ENCODE measurements at regions not wholly inside any gene's neighbourhood (a gene's known extent, or its start where the extent isn't known, plus 50 kb on each side); places are given as distances from the start of the nearest gene placed in this dataset.

DNA sequence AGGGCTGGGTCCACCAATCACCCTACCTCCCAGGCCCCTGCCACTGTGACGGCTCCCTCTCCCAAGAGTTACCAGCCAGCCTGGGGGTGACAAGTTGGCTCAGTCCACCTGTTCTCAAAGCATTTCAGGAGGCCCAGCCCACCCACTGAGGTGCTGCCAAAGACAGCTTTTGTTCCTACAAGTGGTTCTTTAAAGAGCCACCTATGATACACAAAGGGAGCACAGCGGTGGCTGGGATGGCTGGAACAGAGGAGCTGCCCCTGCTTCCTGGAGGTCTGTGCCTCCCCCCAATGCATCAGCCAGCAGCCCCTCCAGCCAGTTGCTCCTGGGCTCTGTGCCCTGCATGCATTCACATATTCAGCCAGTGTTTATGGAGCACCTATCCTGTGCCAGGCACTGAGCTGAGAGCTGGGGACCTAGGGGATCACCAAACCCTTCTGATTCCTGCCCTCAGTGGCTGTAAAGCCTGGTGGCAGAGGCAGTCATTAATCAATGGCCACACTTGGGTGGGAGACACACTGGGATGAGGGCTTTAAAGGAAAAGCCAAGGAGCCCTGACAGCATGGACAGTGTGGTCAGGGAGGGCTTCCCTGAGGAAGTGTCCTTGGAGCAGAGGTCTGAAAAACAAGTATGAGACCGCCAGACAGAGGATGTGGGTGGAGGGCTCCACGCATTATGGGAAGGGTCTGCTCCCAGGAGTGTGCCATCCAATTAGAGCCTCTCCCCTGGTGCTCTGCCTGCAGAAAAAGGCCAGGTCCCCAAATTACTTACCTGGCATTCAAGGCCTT is 107.1 kb upstream of the LINGO1 start:
- no peaks in the 10 kb centered on the region for H3K9me3 ChIP-seq (ENCODE audit: control insufficient read depth in 4 of 4, insufficient read depth in 3 of 4, low read length in 3 of 4)
- no peak for TF ChIP-seq CTCF (IDR thresholded peaks at IDR 0.05; ENCODE audit: control extremely low read depth, extremely low read depth)
- no peak for ATAC-seq (ENCODE audit: insufficient read depth, low FRiP score)
- 46 to 52% methylated on average over 4 of the region's 4 CpGs for WGBS, 2 donors
- no peaks in the 10 kb centered on the region for H3K4me1 ChIP-seq (ENCODE audit: control insufficient read depth in 5 of 5, insufficient read depth in 5 of 5, low read length in 5 of 5)
- H3K9ac ChIP-seq (ENCODE audit: insufficient read depth in 1 of 2, low read length in 2 of 2) = no peak overlapping the region
- H3K27me3 ChIP-seq (ENCODE audit: control insufficient read depth in 3 of 3, insufficient read depth in 3 of 3, low read length in 2 of 3) = no peaks in the 10 kb centered on the region
- no peak overlapping the region for H3K4me3 ChIP-seq
- DNase-seq = peak in 2 of 3 donors; percentile 8 to 28
- no peak overlapping the region for H3K27ac ChIP-seq (ENCODE audit: low read depth in 1 of 2, low read length in 1 of 2)
- no peaks in the 10 kb centered on the region for H3K36me3 ChIP-seq (ENCODE audit: control insufficient read depth in 4 of 4, insufficient read depth in 4 of 4, low read length in 4 of 4)

DNA sequence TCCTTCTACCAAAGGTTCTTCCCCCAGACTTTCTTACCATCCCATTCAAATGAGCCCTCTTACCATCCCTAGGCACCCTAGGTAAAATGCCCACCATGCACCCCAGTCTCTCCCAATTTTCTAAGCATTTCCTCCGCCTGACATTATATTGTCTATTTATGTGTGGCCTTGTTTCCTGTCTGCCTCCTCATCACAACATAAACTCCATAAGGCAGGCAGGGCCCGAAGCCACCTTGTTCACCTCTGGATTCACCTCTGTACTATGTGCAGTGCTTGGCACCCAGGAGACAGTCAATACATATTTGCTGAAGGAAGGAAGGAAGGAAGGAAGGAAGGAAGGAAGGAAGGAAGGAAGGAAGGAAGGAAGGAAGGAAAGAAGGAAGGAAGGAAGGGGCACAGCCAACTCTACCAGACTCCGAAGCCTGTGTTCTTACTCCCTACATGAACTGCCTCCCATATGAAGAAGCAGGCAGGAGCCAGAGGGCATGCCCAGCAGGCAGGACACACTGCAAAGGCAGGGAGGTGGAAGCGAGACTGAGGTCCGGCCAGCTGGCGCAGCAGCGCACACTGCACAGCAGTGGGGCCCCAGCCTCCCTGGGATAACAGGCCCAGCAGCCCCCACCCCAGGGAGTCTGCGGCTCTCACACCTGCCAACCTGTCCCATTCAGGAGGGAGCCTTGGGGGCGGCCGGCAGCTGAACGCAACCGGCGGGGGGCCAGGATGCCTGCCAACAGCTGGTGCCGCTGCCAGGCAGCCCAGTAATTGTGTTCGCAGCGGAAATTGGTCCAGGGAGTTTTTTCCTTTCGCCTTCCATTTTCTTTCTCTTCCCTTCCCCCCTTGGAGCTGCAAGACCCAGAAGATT is 106.0 kb upstream of the LINGO1 start:
- 40 to 50% methylated on average over 17 of the region's 17 CpGs for WGBS, 2 donors
- no peak for TF ChIP-seq CTCF (IDR thresholded peaks at IDR 0.05; ENCODE audit: control extremely low read depth, extremely low read depth)
- Histone ChIP-seq H3K27ac (ENCODE audit: low read depth in 1 of 2, low read length in 1 of 2) (no peak overlapping the region), H3K9ac (ENCODE audit: insufficient read depth in 1 of 2, low read length in 2 of 2) (no peak overlapping the region), H3K9me3 (ENCODE audit: control insufficient read depth in 4 of 4, insufficient read depth in 3 of 4, low read length in 3 of 4) (no peaks in the 10 kb centered on the region), H3K36me3 (ENCODE audit: control insufficient read depth in 4 of 4, insufficient read depth in 4 of 4, low read length in 4 of 4) (no peaks in the 10 kb centered on the region), H3K4me3 (no peak overlapping the region), H3K27me3 (ENCODE audit: control insufficient read depth in 3 of 3, insufficient read depth in 3 of 3, low read length in 2 of 3) (peaks cover 0 to 4% (median 0%) of the 10 kb centered on the region in 3 donors), H3K4me1 (ENCODE audit: control insufficient read depth in 5 of 5, insufficient read depth in 5 of 5, low read length in 5 of 5) (no peaks in the 10 kb centered on the region)
- ATAC-seq (ENCODE audit: insufficient read depth, low FRiP score) = no peak
- peak in 1 of 3 donors; percentile 7 for DNase-seq

GRCh38 chr15:77738038-77738370 is 105.3 kb upstream of the LINGO1 start:
- Histone ChIP-seq H3K27me3 (ENCODE audit: control insufficient read depth in 3 of 3, insufficient read depth in 3 of 3, low read length in 2 of 3) (peaks cover 0 to 4% (median 0%) of the 10 kb centered on the region in 3 donors), H3K9me3 (ENCODE audit: control insufficient read depth in 4 of 4, insufficient read depth in 3 of 4, low read length in 3 of 4) (no peaks in the 10 kb centered on the region), H3K27ac (ENCODE audit: low read depth in 1 of 2, low read length in 1 of 2) (no peak overlapping the region), H3K36me3 (ENCODE audit: control insufficient read depth in 4 of 4, insufficient read depth in 4 of 4, low read length in 4 of 4) (no peaks in the 10 kb centered on the region), H3K9ac (ENCODE audit: insufficient read depth in 1 of 2, low read length in 2 of 2) (no peak overlapping the region), H3K4me1 (ENCODE audit: control insufficient read depth in 5 of 5, insufficient read depth in 5 of 5, low read length in 5 of 5) (no peaks in the 10 kb centered on the region), H3K4me3 (no peak overlapping the region)
- 79 to 93% methylated on average over 5 of the region's 5 CpGs for WGBS, 2 donors
- ATAC-seq (ENCODE audit: insufficient read depth, low FRiP score) = no peak
- no peak for TF ChIP-seq CTCF (IDR thresholded peaks at IDR 0.05; ENCODE audit: control extremely low read depth, extremely low read depth)
- DNase-seq = no peak
